ENCODE measurements at regions not wholly inside any gene's neighbourhood (a gene's known extent, or its start where the extent isn't known, plus 50 kb on each side); places are given as distances from the start of the nearest gene placed in this dataset.

DNA sequence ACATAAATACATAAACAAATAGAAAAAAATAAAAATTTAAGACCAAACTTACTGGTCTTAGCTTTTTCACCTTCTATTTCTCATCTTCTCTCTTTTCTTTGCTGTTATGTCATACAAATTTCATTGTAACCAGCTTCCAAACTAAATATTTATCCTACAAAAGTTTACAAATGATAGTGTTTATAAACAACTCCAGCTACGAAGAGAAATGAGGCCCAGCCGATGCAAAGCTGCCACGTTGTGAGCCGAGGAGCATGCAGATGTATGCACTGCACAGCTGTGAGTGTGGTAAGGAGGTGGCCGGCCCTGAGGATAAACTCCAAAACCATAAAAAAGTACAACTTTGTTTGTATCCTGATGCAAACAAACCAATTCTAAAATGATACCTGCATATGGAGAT, 642.4 kb upstream of the SGCG start (continued):
- TF ChIP-seq, protein P1, sequence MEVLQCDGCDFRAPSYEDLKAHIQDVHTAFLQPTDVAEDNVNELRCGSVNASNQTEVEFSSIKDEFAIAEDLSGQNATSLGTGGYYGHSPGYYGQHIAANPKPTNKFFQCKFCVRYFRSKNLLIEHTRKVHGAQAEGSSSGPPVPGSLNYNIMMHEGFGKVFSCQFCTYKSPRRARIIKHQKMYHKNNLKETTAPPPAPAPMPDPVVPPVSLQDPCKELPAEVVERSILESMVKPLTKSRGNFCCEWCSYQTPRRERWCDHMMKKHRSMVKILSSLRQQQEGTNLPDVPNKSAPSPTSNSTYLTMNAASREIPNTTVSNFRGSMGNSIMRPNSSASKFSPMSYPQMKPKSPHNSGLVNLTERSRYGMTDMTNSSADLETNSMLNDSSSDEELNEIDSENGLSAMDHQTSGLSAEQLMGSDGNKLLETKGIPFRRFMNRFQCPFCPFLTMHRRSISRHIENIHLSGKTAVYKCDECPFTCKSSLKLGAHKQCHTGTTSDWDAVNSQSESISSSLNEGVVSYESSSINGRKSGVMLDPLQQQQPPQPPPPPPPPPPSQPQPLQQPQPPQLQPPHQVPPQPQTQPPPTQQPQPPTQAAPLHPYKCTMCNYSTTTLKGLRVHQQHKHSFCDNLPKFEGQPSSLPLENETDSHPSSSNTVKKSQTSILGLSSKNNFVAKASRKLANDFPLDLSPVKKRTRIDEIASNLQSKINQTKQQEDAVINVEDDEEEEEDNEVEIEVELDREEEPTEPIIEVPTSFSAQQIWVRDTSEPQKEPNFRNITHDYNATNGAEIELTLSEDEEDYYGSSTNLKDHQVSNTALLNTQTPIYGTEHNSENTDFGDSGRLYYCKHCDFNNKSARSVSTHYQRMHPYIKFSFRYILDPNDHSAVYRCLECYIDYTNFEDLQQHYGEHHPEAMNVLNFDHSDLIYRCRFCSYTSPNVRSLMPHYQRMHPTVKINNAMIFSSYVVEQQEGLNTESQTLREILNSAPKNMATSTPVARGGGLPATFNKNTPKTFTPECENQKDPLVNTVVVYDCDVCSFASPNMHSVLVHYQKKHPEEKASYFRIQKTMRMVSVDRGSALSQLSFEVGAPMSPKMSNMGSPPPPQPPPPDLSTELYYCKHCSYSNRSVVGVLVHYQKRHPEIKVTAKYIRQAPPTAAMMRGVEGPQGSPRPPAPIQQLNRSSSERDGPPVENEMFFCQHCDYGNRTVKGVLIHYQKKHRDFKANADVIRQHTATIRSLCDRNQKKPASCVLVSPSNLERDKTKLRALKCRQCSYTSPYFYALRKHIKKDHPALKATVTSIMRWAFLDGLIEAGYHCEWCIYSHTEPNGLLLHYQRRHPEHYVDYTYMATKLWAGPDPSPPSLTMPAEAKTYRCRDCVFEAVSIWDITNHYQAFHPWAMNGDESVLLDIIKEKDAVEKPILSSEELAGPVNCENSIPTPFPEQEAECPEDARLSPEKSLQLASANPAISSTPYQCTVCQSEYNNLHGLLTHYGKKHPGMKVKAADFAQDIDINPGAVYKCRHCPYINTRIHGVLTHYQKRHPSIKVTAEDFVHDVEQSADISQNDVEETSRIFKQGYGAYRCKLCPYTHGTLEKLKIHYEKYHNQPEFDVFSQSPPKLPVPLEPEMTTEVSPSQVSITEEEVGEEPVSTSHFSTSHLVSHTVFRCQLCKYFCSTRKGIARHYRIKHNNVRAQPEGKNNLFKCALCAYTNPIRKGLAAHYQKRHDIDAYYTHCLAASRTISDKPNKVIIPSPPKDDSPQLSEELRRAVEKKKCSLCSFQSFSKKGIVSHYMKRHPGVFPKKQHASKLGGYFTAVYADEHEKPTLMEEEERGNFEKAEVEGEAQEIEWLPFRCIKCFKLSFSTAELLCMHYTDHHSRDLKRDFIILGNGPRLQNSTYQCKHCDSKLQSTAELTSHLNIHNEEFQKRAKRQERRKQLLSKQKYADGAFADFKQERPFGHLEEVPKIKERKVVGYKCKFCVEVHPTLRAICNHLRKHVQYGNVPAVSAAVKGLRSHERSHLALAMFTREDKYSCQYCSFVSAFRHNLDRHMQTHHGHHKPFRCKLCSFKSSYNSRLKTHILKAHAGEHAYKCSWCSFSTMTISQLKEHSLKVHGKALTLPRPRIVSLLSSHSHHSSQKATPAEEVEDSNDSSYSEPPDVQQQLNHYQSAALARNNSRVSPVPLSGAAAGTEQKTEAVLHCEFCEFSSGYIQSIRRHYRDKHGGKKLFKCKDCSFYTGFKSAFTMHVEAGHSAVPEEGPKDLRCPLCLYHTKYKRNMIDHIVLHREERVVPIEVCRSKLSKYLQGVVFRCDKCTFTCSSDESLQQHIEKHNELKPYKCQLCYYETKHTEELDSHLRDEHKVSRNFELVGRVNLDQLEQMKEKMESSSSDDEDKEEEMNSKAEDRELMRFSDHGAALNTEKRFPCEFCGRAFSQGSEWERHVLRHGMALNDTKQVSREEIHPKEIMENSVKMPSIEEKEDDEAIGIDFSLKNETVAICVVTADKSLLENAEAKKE (CRISPR knock-in tag; IDR thresholded peaks at IDR 0.05), result no peak
- TF ChIP-seq EZH2 (IDR thresholded peaks at IDR 0.05; ENCODE audit: low read depth, unreplicated experiment) (no peak), STAT1 (IDR thresholded peaks at IDR 0.05; ENCODE audit: unreplicated experiment) (no peak), CREB1 (CRISPR knock-in tag; IDR thresholded peaks at IDR 0.05; ENCODE audit: low read depth) (no peak), ZNF114 (CRISPR knock-in tag; IDR thresholded peaks at IDR 0.05) (no peak)

DNA sequence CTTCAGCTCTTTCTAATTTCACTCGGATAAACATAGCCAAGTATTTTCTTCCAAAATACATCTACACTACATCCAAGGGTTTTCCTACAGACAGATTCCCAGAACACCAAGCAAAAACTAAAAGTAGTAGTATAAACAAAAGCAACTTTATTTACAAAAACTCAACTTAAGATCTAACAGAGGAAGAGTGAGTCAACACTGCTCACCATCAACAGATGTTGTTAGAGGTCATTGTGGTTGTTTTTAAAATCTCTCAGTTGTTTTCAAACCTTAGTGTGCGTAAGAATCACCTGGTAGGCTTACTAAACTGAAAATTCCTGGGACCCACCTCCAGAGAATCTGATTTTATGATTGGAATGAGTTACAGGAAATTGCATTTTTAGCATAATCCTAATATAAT, 631.7 kb upstream of the SGCG start:
- Histone ChIP-seq H3F3A (replicated peaks; ENCODE audit: low read depth) (no peaks in the 10 kb centered on the region), H3K36me3 (ENCODE audit: insufficient read depth) (no peaks in the 10 kb centered on the region), H3K4me1 (ENCODE audit: insufficient read depth) (no peaks in the 10 kb centered on the region), H3K27ac (ENCODE audit: low read depth) (no peak overlapping the region), H2AFZ (no peak overlapping the region), H3K27me3 (ENCODE audit: insufficient read depth) (no peaks in the 10 kb centered on the region), H3K79me2 (replicated peaks; ENCODE audit: insufficient read depth) (no peaks in the 10 kb centered on the region), H4K20me1 (replicated peaks; ENCODE audit: insufficient read depth) (no peaks in the 10 kb centered on the region), H3K9me2 (ENCODE audit: insufficient read depth) (peaks cover 4% of the 10 kb centered on the region; the same call in 1 of the 2 replicates), H3K4me2 (no peak overlapping the region), H3K4me3 (no peak overlapping the region)
- Mint-ChIP-seq H3K4me3 (no peak overlapping the region), H3K36me3 (ENCODE audit: low read depth) (peaks cover 8% of the 10 kb centered on the region), H3K27me3 (ENCODE audit: insufficient read depth, low read depth, poor library complexity) (no peaks in the 10 kb centered on the region), H3K27ac (no peak overlapping the region), H3K4me1 (peaks cover 4% of the 10 kb centered on the region), H3K9me3 (peaks cover 12% of the 10 kb centered on the region; the same call in 2 of the 3 replicates)
- ATAC-seq, result no peak
- TF ChIP-seq CREB1 (CRISPR knock-in tag; IDR thresholded peaks at IDR 0.05; ENCODE audit: low read depth) (no peak), EZH2 (IDR thresholded peaks at IDR 0.05; ENCODE audit: low read depth, unreplicated experiment) (no peak)
- DNase-seq (ENCODE audit: low spot score), result no peak

Data from GM23338 (cell line).